NCI-H187 treated with DMSO at 0.1 percent for 48 hours (cell line): ENCODE measurements at regions not wholly inside any gene's neighbourhood (a gene's known extent, or its start where the extent isn't known, plus 50 kb on each side); places are given as distances from the start of the nearest gene placed in this dataset.

Experiments
- DNase-seq: peaks from one replicate; lab custom pipeline; 2025; lab: John Stamatoyannopoulos, UW

GRCh38 chr2:238581126-238581525, 154.4 kb downstream of the ASB1 start:
- DNase-seq: no peak

GRCh38 chr2:238582159-238582558, 155.4 kb downstream of the ASB1 start:
- no peak for DNase-seq

DNA sequence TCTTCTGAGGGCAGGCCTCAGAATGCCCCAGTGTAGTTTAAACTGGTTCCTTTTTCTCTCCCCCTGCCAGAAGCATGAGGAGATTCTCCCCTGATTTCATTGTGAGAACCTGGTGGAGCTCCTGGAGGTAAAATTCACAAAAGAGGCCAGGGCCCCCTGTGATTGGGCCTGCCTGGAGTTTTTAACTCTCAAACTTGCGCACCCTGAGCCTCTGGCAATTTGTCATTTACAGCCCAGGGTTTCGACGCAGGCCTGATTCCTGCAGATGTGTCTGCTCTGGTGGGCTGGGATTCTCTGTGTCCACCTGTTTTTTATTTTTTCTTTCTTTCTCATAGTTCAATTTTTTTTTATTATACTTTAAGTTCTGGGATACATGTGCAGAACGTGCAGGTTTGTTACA, 157.9 kb downstream of the ASB1 start:
- no peak for DNase-seq

GRCh38 chr2:238585836-238586821, 159.4 kb downstream of the ASB1 start:
- DNase-seq: no peak

DNA sequence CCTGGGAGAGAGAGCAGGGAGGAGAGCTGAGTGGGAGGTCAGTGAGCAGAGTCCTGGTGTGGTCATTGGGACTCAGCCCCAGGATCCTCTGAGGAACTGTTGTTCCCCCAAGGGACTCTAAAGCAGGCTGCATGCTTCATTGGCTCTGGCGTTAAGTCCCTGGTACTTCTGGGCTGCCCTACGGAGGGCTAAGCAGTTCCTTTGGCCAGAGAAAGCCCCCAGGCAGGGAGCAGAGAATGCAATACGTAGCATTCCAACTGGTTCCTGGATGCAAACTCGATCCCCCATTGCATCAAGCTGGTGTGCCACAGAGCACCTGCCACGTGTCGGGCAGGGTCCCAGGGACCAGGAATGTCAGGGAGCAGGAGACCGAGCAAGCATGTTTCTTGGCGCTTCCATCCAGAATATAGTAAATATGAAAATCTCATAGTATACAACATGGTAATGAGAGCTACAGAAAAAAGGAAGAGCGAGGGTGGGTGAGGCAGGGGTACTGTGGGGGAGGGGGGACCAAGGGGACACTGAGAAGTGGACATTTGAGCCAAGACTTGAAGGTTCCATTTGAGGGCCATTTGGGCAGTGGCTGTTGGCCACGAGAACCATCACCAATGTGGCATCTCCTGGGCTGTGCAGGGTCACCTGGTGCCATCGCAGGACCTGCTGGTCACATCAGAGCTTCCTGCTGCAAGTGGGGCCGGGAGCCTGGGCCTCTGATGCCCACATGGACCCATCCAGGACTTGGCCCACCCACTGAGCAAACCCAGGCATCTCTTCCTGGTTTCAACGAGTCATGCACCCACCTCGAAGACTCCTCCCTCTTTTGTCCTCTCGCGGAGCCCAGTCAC, 160.4 kb downstream of the ASB1 start:
- DNase-seq: no peak

- no peak for DNase-seq
These were observed 161.3 kb downstream of the ASB1 start for GRCh38 chr2:238587776-238588660.

- DNase-seq: no peak
These were observed 163.1 kb downstream of the ASB1 start for GRCh38 chr2:238589591-238590460.

DNA sequence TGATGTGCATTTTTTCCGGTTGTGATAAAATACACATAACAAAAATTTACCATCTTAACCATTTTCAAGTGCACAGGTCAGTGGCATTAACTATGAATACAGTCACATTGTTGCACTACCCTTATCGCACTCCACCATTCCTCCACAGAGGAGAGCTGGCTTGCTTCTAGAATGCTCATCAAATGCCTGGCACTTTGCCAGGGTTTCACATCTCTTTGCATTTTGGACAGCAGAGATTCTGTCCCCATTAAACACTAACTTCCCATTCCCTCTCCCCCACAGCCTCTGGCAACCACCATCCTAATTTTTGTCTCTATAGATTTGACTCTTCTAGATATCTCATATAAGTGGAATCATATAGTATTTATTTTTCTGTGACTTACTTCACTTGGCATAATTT, 165.0 kb downstream of the ASB1 start:
- DNase-seq: no peak

GRCh38 chr2:238593236-238593635, 166.5 kb downstream of the ASB1 start:
- DNase-seq: no peak

DNA sequence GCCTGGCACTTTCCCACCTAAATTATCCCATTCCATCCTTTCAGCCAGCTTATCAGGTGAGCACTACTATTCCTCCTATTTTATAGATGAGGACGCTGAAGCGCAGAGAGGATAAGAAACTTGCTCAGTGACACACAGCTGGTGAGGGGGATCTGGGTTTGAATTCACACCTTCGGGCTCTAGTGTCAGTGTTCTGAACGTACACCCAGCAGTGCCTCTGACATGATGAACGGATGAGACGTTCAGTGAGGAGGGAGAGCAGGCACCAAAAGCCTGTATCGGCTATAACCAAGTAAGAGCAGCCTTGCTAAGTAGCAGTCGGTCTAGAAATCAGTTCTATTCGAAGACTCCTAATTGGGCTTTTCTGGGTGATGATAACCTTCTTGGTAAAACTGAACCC, 167.0 kb downstream of the ASB1 start:
- DNase-seq: no peak

- no peak for DNase-seq
These were observed 168.3 kb downstream of the ASB1 start for GRCh38 chr2:238594796-238595749.

- no peak for DNase-seq
These were observed 169.2 kb downstream of the ASB1 start for GRCh38 chr2:238595750-238596570.

- no peak for DNase-seq
These were observed 170.1 kb downstream of the ASB1 start for GRCh38 chr2:238596571-238597551.

GRCh38 chr2:238597638-238598528, 171.2 kb downstream of the ASB1 start:
- DNase-seq: no peak

- no peak for DNase-seq
These were observed 172.2 kb downstream of the ASB1 start for GRCh38 chr2:238598802-238599530.
